Daoy (cell line): ENCODE measurements at regions not wholly inside any gene's neighbourhood (a gene's known extent, or its start where the extent isn't known, plus 50 kb on each side); places are given as distances from the start of the nearest gene placed in this dataset.

Source experiments
- DNase-seq: peaks from one replicate; pipeline ENCODE4 v3.0.0-alpha.2; 2015; ENCODE audit warnings: low read depth

DNA sequence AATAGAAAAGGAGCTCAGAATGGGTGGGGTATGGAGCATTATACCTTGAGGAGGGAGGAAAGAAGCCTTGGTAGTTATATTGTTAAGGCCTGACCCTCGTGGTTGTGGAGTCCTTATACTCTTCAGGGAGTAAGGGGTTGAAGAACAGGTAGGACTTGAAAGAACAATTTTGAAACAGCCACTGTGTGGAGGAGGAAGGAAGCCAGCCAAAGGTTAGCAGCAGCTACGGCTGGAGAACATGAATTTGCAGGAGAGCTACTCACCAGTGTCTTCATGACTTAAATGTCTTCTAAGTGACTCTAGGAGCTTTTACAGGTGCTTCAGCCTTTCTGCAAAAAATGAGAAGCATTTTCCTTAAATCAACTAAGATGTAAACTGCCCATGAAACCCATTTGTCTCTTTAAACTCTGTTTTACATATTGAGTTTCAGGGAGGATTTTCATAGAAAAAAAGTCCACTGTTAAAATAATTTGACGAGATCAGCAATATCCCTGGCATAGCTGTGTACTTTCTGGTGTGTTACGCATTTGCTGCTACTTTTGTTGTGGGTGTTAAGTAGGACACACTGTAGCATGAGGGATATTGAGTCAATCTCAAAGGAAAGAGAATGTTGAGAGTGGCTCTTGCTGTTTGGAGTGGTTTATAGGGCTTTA is 110.6 kb upstream of the ELL2 start:
- DNase-seq: no peak

GRCh38 chr5:96070622-96071225 is 109.1 kb upstream of the ELL2 start:
- no peak for DNase-seq

DNA sequence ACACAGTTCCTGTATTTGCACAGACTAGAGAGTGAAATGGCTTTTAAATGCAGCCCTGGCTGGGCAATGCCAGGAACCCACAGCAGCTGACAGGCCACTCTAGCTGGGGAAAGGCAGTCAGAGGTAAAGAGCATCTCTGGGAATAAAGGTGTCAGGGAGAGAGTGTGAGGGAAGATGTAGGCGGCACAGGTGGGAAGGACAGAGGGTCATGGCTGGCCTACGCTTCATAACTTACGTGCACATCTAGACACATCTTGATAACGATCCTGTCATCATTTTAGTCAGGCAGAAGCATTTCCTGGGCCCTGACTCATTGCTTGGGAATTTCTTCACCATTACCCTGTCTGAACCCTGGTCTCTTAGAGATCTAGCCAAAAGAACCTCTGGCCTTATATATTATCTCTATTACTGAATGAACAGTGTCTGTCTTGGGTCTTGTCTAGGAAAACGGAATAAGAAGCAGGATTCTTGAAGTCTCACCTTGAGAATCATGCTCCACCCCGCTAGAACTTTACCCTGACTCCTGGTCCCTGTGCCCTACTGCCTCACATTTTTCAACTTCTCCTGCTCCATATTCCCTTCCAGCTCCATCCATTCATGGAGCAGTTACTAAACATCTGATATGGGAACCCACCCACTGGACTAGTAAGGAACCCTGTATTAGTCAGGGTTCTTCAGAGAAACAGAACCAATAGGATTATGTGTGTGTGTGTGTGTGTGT is 106.4 kb upstream of the ELL2 start:
- DNase-seq: peak; percentile 90

- no peak for DNase-seq
Observed at GRCh38 chr5:96067251-96067650, 105.6 kb upstream of the ELL2 start.

DNA sequence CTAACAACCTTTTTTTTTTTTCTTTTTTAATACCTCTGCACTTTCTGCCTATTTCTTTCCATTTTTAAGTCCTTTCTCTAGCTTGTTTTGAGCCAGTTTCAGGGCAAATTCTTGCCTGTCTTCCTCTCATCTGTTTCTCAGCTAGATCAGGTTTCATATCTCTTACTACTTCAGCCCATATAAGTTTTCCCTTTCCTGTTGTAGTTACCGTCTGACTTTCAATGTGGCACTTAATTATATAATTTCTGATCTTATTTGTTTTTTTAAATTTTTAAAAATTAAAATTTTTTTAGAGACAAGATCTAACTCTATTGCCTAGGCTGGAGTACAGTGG is 104.7 kb upstream of the ELL2 start:
- DNase-seq: no peak

DNA sequence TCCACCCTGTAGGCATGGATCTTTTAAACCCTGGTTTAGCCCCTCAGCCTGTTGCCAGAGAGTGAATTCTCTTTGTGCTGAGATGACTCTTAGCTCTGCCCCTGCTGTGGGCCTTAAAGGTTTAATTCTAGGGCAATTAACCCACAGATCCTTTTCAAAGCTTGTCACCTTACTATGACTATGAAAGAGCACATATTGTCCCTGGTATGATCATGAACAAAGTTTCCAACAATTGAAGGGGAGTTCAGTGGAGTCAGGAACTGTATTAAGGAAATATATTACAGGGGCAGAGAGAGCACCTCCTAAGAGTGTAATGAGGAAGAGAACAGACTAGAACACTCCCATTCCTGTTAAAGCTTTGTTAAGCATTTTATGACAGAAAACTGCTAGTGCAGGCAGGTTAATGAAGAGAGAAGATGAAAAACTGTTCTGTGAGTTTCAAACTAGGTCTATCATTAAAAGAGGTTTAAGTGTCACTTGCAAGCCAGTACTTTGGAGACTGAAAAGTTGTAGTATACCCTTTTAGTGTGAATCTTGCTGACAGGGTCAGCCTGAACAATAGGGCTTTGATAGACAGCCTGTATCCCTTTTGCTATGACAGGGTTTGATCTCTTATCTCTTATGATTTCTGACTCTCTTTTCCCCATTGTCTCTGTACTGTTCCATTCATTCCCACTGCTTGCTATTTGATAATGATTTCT is 104.2 kb upstream of the ELL2 start:
- no peak for DNase-seq

DNA sequence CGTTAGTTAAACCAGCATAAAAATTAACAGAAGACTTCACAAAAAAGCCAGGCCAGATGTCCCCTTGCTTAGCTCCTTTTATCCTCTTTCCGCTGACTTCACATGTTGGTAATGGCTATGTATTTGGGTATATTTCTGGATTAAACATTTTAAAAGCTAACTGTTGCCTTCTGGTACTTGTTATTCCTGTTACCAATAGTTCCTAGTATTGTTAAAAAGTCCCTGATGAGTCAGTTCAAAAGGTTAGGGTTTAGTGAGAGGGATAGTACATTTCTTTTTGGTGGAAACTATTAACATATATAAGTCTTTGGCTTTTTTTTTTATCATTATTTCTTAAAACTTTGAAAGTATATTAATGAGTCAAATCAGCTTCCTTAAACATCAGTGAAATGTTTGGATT is 103.2 kb upstream of the ELL2 start:
- no peak for DNase-seq

- no peak for DNase-seq
Observed at GRCh38 chr5:96062836-96063235, 101.2 kb upstream of the ELL2 start.

DNA sequence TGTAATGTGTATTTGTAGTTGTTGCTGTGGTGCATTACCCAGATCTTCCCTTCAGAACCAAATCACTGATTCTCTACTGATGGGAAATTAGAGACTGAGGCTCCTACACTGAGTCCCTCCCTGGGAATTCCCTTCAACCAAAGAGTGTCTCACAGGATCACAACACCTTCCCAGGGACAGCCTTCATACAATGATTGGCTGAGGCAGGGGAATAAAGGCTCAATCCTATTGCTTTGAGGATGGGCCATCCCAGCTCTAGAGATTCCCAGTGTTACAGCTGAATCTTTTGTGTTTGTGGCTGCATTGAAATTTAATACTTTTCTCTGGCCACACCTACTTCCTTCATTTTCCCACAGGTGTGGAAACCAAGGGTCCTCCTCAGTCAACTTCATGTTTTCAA is 96.4 kb upstream of the ELL2 start:
- DNase-seq: no peak

DNA sequence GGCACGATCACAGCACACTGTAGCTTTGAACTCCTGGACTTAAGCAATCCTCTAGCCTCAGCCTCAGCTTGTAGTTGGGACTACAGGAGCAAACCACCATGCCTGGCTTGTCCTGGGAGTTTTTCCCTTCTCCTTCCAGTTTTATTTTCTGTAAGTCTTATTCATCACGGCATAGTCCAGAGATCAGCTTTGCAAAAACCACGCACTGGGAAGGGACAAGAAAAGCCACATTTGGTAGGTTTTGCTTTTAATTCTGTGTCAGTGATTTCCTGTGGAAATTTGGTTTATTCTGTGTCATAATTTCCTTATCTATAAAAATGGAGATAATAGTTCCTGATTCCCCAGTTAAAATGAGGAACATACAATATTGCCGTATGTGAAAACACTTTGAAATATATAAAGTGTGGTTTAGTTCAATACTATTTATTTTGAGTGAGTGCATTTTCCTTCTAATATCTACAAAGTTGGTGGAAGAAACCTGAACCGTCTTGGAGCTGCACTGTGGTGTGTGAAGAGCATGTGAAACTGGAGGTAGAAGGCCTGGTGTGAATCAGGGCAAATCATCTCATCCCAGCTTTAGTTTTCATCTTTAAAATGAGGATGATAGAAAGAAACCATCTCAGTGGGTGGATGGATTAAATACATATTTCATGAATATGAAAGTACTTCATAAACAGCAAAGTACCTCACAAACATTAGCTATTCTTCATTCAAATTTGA is 92.8 kb upstream of the ELL2 start:
- no peak for DNase-seq

DNA sequence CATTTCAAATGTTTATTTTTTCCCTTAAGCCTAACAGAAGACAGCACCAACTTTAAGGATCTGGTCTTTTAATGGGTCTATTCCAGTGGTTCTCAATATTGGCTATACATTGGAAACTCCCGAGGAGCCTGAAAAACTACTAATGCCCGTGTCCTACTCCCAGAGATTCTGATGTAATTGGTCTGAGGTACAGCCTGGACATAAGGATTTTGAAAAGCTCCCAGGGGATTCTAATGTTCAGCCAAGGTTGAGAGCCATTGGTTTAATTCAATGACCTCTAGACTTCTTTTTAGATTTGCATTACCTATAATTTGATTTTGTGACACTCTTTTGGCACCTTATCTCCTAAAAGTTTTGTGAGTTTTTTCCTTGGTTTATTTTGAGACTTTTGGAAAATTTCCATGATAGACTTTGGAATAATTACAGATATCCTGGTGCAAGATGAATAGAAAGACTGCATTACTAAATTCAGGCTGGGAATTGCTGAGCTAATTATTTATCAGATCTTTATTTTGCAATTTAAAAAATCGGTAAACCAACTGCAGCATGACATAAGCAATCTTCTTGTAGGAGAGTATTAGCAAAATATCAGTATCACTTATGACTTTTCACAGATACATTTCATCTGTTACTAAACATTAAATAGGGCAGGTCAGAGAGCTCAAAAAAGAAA is 91.5 kb upstream of the ELL2 start:
- DNase-seq: no peak

DNA sequence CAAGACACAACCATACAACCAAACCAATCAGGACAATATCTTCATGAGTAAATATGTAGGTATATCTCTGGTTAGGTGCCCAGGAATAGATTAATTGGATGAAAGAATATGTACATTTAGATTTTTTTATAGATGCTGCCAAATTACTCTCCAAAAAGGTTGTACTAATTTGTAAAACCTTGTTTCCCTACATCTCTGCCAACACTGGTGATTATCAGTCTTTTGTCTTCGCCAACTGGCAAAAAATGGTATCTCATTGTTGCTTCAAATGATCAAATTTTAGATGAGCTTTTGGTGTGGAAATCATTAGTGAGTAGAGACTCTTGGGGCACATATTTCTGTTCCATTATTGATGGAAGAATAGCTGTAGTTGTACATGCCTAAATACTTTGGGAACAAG is 90.7 kb upstream of the ELL2 start:
- DNase-seq: no peak

- no peak for DNase-seq
Observed at GRCh38 chr5:96051401-96051830, 89.8 kb upstream of the ELL2 start.

- no peak for DNase-seq
Observed at GRCh38 chr5:96050273-96050880, 88.7 kb upstream of the ELL2 start.

- peak; percentile 74 for DNase-seq
Observed at GRCh38 chr5:96049398-96050272, 88.0 kb upstream of the ELL2 start.

DNA sequence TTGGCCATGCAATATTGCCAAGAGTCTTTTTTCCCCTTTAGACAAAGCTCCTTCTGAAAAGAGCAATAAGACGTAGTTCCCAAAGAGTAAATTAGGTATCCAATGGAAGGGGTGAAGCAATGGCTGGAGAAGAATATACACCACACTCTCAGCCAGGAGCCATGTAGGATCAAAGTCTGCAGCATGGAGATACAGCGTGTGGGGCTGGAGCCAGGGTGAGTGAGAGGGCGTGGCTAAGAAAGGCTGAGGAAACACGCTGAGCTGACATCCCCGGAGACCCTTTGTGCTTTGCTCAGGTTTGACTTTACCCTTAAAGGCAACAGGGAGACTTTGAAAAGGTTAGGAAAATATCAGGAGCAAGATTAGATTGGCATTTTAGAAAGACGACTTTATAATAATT is 87.1 kb upstream of the ELL2 start:
- DNase-seq: no peak

GRCh38 chr5:96045888-96046287 is 84.2 kb upstream of the ELL2 start:
- no peak for DNase-seq

DNA sequence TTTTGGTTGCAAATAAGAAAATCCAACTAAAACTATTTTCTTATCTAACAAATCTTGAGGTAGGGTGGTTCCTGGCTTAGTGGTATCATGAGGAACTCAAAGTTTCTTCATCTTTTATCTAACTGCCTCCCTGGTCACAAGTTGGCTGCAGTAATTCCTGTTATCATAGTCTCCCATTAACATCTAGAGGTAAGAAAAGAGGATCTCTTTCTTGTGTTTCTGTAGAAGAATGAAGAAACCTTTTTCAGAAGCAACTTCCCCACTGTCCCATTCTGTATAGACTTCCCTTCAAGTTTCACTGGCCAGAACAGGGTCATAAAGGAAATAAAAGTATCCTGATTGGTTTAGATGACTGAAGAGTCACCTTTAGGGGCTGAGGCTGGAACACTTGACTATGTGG is 81.8 kb upstream of the ELL2 start:
- no peak for DNase-seq

DNA sequence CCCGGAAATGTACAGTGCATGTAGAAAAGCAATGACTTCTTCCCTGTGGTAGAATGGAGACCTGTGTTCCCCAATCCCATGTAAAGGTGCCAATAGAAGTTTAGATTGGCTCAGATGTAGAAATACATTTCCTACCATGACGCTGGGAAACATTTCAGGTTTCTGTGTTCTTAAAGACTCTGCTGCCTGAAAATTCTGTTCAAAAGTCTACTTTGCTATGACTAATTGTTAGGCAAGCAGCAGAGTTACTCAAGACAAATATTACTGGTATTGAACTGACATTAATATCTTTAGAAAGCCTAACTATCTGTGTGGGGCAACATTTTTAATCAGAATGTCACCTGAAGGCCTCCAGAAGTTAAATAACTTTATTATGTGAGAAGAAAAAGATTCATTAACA is 75.5 kb upstream of the ELL2 start:
- no peak for DNase-seq

DNA sequence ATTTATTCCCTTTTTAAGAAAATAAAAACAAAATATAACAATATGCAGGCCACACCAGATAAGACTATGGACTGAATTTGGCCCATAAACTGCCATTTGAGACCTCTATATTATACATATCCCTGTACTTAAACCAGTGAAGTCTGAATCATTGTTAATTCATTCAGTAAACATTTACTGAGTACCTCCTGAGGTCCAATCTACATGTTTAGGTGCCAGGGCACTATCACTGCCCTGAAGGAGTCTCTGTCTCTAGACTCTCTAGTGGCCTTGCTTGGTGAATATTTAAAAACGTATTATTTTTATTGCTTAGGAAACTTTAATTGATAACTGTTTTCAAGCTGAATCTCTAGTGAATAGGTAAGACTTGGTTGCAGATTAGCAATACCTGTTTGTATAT is 74.7 kb upstream of the ELL2 start:
- DNase-seq: no peak
